DMS153 (cell line): ENCODE measurements at regions not wholly inside any gene's neighbourhood (a gene's known extent, or its start where the extent isn't known, plus 50 kb on each side); places are given as distances from the start of the nearest gene placed in this dataset.

Experiments used
- DNase-seq: peaks from one replicate; lab custom pipeline; 2025; lab: John Stamatoyannopoulos, UW

DNA sequence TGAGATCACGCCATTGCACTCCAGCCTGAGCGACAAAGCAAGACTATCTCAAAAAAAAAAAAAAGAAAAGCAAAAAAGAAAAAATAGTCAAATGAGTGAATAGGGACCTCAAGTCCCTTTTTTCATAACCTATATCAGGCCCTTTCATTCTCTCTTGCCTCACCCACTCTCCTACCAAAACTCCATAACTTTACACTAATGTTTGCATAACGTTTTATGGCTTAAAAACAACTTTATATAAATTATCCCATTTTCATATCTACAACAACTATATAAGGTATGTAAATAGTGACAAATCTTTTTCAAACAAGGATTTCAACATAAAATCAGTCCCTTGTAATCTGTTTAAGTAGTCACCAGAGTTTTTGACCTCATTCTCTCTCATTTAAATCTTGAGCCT is 56.9 kb upstream of the PIP5K1B start:
- DNase-seq: no peak

DNA sequence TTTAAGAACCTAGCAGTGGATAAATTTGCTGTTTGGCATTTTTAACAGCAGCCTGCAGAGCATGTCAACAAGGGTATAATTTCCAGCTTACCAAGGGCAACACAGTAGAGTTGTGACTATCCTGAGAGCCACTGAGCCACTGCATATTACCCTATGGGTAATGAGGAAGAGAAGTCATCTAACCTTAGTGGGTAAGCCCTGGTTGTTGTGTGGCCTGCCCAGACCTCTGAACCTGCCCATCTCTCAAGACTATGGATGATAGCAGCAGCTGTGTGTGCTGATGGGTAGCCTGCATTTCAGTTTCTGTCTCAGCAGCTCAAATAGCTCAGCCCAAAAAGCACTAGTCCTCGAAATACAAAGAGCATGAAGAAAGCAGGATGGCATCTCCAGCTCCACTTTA is 56.1 kb upstream of the PIP5K1B start:
- DNase-seq: no peak

DNA sequence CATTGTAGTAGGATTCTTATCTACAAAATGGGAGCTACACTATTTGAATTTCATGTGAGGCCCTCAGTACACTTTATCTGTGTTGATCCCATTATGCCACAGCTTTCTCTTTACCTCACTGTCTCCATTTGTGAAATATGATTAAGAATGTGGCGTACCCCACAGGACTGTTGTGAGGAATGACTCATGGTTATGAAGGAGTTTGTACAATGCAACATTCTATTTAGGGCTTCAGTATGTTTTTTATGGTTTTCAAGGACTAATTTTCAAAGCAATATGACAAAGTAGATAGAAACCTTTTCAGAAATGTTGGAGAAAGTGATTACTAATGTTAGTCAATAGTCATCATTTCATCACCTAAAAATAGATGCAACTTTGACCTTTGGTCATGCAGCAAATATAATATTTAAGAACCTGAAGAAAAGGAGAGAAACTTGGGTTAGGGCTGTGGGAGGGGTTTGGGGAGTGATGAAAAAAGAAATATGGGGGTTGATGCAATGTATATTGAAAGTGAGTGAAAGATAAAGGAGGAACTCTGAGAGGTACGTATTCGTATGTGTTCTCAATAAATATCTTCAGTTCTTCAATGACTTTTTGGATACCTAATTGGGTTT is 53.7 kb upstream of the PIP5K1B start:
- DNase-seq: no peak

DNA sequence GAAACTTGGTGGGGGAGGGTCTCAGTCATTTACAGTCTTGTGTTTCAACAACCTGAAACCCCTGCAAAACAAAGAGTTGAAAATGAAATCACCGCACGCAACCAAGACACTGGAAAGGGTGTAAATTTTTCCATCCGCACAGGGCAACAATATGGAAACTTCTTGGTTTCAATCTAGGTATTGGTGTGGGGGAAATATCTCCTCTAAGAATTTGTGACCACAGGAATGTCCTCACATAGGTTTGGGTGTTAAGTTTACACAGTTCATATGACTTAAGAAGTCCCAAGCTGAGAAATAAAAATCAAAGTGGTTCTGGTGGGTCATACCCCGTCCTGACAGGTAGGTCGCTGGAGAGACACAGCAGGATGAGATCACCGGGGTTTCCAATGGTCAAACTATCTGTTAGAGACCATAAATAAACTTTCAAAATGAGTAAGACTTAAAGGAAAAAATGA is 51.9 kb upstream of the PIP5K1B start:
- DNase-seq: no peak

DNA sequence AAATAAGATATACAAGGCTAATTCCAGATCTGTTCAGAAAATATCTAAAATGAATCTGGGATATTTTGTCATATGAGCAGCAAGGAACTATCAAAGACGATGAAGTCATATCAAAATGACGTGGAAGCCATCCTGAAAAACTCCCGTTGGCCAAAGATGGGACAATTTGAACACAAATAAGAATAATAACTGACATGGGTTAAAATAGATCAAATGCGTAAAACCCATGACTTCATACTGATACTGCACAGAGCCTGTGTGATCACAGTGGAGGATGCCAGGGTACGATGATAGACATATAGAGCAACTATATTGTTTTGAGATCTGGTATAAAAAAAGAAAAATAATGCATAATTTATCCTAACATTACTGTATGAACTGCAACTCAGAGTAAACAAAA is 51.0 kb upstream of the PIP5K1B start:
- no peak for DNase-seq
